ENCODE measurements at regions not wholly inside any gene's neighbourhood (a gene's known extent, or its start where the extent isn't known, plus 50 kb on each side); places are given as distances from the start of the nearest gene placed in this dataset.

DNA sequence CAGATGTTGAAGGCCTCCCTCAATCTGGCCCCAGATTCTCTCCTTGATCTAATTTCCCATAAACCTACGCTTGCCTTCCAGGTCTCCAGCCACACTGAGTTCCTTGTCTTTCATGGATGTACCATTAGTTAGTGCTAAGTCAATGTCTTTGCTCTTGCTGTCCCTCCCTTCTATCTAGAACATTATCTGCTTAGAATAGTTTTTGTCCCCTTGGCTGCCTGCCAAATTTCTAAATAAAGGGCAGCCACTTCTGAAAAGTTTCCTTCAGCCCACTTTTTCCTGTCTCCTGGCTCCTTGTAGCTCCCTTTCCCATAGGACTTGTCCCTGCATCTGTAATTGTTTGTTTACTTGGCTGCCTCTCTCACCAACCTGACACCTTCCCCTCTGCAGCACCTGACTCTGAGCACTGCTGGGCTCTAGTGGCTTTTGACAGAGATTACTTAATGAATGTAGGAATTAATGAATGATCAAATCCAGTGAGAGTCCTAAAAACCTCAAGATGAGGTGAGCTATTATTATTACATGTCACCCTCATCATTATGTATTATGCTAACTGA is 58.3 kb downstream of the CXCL12 start:
- POLR2A ChIA-PET = no interaction called here
- CTCF ChIA-PET = interaction anchor here (3.9 kb wide), 1 partner anchor 16 kb away, joined by 18 read pairs; no protein-coding TSS in a partner anchor
- Histone ChIP-seq H3K9me3 (ENCODE audit: control insufficient read depth, insufficient read depth, low read length) (no peaks in the 10 kb centered on the region), H3K27ac (ENCODE audit: low read depth, low read length) (no peak overlapping the region), H3K27me3 (ENCODE audit: control insufficient read depth, insufficient read depth, low read length) (peaks cover 7% of the 10 kb centered on the region), H3K4me3 (ENCODE audit: low read depth, low read length) (no peak overlapping the region)
- DNase-seq (ENCODE audit: low read depth, low spot score) = no peak
- TF ChIP-seq, protein P1, sequence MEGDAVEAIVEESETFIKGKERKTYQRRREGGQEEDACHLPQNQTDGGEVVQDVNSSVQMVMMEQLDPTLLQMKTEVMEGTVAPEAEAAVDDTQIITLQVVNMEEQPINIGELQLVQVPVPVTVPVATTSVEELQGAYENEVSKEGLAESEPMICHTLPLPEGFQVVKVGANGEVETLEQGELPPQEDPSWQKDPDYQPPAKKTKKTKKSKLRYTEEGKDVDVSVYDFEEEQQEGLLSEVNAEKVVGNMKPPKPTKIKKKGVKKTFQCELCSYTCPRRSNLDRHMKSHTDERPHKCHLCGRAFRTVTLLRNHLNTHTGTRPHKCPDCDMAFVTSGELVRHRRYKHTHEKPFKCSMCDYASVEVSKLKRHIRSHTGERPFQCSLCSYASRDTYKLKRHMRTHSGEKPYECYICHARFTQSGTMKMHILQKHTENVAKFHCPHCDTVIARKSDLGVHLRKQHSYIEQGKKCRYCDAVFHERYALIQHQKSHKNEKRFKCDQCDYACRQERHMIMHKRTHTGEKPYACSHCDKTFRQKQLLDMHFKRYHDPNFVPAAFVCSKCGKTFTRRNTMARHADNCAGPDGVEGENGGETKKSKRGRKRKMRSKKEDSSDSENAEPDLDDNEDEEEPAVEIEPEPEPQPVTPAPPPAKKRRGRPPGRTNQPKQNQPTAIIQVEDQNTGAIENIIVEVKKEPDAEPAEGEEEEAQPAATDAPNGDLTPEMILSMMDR (IDR thresholded peaks at IDR 0.05; ENCODE audit: low read depth, low read length) = no peak

DNA sequence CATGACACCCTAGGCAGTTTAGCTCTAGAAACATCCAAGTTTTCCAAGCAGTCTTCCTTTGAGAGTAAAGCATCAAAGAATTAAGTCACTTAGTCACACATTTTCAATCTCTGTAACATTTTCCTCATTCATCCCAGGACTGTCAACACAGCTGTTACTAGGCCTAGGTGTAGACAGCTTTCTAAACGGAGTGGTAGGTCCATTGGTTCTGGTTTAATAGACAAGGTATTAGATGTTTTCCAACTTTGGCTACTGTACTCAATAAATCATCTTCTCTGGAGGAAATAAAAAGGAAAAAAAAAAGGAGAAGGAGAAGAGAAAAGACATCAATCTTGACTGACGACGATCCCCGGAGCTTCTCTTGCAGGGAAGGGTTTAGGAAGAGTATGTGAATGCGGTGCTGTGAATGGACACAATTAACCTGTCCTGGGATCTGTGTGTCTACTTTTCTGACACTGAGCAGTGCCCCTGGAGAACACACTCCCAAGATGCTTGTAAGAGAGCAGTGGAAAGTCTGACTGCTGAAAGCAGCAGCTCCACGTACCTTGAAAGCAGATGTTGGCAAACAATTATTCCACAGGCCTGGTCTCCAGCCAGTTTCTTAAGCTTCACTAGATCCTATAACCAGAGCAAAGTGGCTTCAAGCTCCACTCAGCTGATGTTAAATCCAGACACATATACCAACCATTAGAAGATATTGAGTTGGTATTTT is 59.1 kb downstream of the CXCL12 start:
- POLR2A ChIA-PET = no interaction called here
- CTCF ChIA-PET = interaction anchor here (3.9 kb wide), 1 partner anchor 15 kb away, joined by 18 read pairs; no protein-coding TSS in a partner anchor

DNA sequence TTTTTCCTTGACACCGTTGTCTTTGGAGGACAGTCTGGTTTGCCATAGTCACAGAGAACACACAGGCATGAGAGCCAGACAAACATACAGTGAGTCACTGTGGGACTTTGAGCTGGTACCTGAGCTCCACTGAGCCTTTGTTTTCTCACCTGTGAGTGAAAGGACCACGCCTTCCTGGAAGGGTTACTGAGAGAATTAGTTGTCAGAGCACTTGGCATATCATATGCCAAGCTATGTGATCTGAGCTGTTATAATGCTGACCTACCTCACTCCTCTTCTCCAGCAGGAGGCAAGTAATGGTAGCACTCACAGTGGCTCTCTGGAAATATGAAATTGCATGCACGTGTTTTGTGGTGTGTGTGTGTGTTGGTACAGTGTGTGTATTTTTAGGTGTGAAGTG is 59.7 kb downstream of the CXCL12 start:
- DNase-seq (ENCODE audit: low read depth, low spot score) = no peak
- TF ChIP-seq, protein P1 (IDR thresholded peaks at IDR 0.05; ENCODE audit: low read depth, low read length) = no peak
- peaks cover 7% of the 10 kb centered on the region for H3K27me3 ChIP-seq (ENCODE audit: control insufficient read depth, insufficient read depth, low read length)
- ChIA-PET POLR2A (no interaction called here), CTCF (interaction anchor here (3.9 kb wide), 1 partner anchor 14 kb away, joined by 18 read pairs; no protein-coding TSS in a partner anchor)
- no peak overlapping the region for H3K27ac ChIP-seq (ENCODE audit: low read depth, low read length)
- H3K9me3 ChIP-seq (ENCODE audit: control insufficient read depth, insufficient read depth, low read length) = no peaks in the 10 kb centered on the region
- no peak overlapping the region for H3K4me3 ChIP-seq (ENCODE audit: low read depth, low read length)

More for the DNA sequence above, 59.1 kb downstream of the CXCL12 start:
- TF ChIP-seq, protein P1 (IDR thresholded peaks at IDR 0.05; ENCODE audit: low read depth, low read length) = no peak
- Histone ChIP-seq H3K9me3 (ENCODE audit: control insufficient read depth, insufficient read depth, low read length) (no peaks in the 10 kb centered on the region), H3K27me3 (ENCODE audit: control insufficient read depth, insufficient read depth, low read length) (peaks cover 7% of the 10 kb centered on the region), H3K4me3 (ENCODE audit: low read depth, low read length) (no peak overlapping the region), H3K27ac (ENCODE audit: low read depth, low read length) (no peak overlapping the region)
- no peak for DNase-seq (ENCODE audit: low read depth, low spot score)

DNA sequence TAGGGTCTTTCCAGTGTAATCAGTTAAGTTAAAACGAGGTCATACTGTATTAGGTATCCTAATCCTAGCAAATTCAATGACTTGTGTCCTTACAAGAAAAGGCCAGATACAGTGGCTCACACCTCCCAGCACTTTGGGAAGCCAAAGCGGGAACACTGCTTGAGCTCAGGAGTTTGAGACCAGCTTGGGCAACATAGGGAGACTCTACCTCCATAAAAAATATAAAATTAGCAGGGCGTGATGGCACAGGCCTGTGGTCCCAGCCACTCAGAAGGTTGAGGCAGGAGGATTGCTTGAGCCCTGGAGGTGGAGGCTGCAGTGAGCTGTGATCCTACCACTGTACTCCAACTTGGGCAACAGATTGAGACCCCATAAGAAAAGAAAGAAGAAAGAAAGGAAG is 61.1 kb downstream of the CXCL12 start:
- Histone ChIP-seq H3K4me3 (ENCODE audit: low read depth, low read length) (no peak overlapping the region), H3K27ac (ENCODE audit: low read depth, low read length) (no peak overlapping the region), H3K27me3 (ENCODE audit: control insufficient read depth, insufficient read depth, low read length) (peaks cover 10% of the 10 kb centered on the region), H3K9me3 (ENCODE audit: control insufficient read depth, insufficient read depth, low read length) (no peaks in the 10 kb centered on the region)
- no peak for DNase-seq (ENCODE audit: low read depth, low spot score)
- ChIA-PET CTCF (no interaction called here), POLR2A (no interaction called here)
- TF ChIP-seq, protein P1 (IDR thresholded peaks at IDR 0.05; ENCODE audit: low read depth, low read length) = no peak

DNA sequence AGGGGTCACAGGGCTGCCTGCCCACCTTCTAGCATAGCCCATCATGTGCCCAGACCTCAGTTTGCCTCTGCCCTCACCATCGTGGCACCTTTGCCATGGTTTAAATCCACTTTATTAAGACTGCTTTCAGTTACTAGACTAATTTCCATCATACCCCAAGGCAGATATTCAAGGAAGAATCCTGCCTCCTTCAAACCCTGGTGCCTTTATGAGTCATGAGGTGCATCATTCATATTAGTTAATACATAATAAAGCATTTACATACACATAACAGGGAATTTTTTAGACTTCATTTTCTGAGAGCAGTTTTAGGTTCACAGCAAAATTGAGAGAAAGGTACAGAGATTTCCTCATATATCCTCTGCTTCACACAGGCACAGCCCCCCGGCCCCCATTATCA is 62.8 kb downstream of the CXCL12 start:
- Histone ChIP-seq H3K27me3 (ENCODE audit: control insufficient read depth, insufficient read depth, low read length) (peaks cover 10% of the 10 kb centered on the region), H3K9me3 (ENCODE audit: control insufficient read depth, insufficient read depth, low read length) (no peaks in the 10 kb centered on the region), H3K27ac (ENCODE audit: low read depth, low read length) (no peak overlapping the region), H3K4me3 (ENCODE audit: low read depth, low read length) (no peak overlapping the region)
- DNase-seq (ENCODE audit: low read depth, low spot score) = no peak
- POLR2A ChIA-PET = no interaction called here
- TF ChIP-seq, protein P1 (IDR thresholded peaks at IDR 0.05; ENCODE audit: low read depth, low read length) = no peak
- CTCF ChIA-PET = no interaction called here
